GM23248 (cell line): ENCODE measurements at regions not wholly inside any gene's neighbourhood (a gene's known extent, or its start where the extent isn't known, plus 50 kb on each side); places are given as distances from the start of the nearest gene placed in this dataset.

ENCODE experiments used
- EZH2 ChIP-seq: fragments of 200-600 bp; sonication (generic); IDR thresholded peaks from 2 replicates; pipeline ENCODE4 v1.6.1; 2018; ENCODE audit warnings: antibody characterized with exemption, mild to moderate bottlenecking; ENCODE audit not compliant: insufficient read depth, poor library complexity, severe bottlenecking
- EZH2phosphoT487 ChIP-seq: fragments of 200-600 bp; sonication (generic); IDR thresholded peaks from 2 replicates; pipeline ENCODE4 v1.6.1; 2018; ENCODE audit warnings: antibody characterized with exemption, moderate library complexity, mild to moderate bottlenecking, low read depth; ENCODE audit not compliant: insufficient read depth

DNA sequence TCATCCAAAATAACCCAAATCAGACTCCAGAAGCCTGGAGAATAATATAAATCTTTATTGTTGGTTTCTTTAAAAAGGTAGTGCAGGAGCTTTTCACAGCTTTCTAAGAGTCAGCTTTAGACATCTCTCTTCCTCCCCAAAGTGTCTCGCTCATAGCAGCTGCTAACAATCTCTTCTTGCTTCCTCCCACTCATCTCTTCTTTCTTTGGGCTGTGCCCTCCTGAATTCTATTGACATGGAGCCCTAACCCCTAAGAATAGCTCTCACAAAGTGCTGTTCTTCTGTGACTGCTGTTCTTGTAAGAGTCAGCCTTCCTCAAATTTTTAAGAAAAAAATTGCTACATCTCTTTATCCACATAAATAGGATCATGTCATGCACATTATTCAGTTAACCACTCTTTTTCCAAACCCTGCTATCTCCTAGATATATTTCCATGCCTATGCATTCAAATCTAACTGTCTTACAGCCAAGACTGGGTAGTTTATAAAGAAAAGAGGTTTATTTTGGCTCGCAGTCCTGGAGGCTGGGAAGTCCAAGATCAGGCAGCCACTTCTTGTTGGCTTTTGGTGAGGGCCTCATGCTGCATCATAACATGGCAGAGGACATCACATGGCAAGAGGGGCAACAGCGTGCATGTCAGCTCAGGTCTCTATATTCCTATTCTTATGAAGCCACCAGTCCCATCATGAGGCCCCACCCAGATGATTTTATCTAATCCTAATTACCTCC lies 301.0 kb upstream of the POU3F1 start:
- TF ChIP-seq EZH2 (no peak), EZH2phosphoT487 (no peak)
